Tibial artery (tissue), 4 donors: ENCODE measurements at regions not wholly inside any gene's neighbourhood (a gene's known extent, or its start where the extent isn't known, plus 50 kb on each side); places are given as distances from the start of the nearest gene placed in this dataset.

Source experiments
- DNase-seq, 2 donors: peaks; one replicate each; pipeline ENCODE4 v3.0.0-alpha.2; 2019
- H3K27ac ChIP-seq, 2 donors: fragments of 200-600 bp; sonication (generic) in 1 of 2; 1 replicate in 1 of 2; 2 replicates in 1 of 2; pipeline ENCODE4 v1.5.1; 2018 to 2019; ENCODE audit warnings: mild to moderate bottlenecking in 1 of 2
- H3K27me3 ChIP-seq, 2 donors: fragments of 200-600 bp; sonication (generic) in 1 of 2; one replicate each; pipeline versions ENCODE4 v1.5.1 to v1.6.0; 2016 to 2019
- H3K36me3 ChIP-seq, 3 donors: fragments of 200-600 bp; sonication (generic) in 2 of 3; one replicate each; pipeline ENCODE4 v1.5.1; 2016 to 2019; ENCODE audit warnings: mild to moderate bottlenecking in 2 of 3
- H3K4me1 ChIP-seq, 4 donors: fragments of 200-600 bp; sonication (generic) in 2 of 4; 1 replicate in 3 of 4; 2 replicates in 1 of 4; pipeline ENCODE4 v1.5.1; 2016 to 2019
- H3K4me3 ChIP-seq, 2 donors: fragments of 200-600 bp; sonication (generic) in 1 of 2; 1 replicate in 1 of 2; 2 replicates in 1 of 2; pipeline ENCODE4 v1.5.1; 2018 to 2019; ENCODE audit warnings: mild to moderate bottlenecking in 2 of 2
- H3K9me3 ChIP-seq, 3 donors: fragments of 200-600 bp; sonication (generic) in 1 of 3; one replicate each; pipeline ENCODE4 v1.5.1; 2016 to 2019
- CTCF ChIP-seq, 2 experiments: fragments of 200-600 bp in 1 of 2; fragments of 450-650 bp in 1 of 2; IDR thresholded peaks; one replicate each; pipeline ENCODE4 v1.5.1; 2017 to 2019; ENCODE audit warnings: antibody characterized with exemption in 2 of 2, mild to moderate bottlenecking in 1 of 2, moderate library complexity in 1 of 2
- intact Hi-C: fragments of 100-400 bp; cut with DNase I; formaldehyde crosslinking; loops from one replicate; pipeline ENCODE4 v1.15.0; 2023; ENCODE audit warnings: low total_unique reads

GRCh38 chr11:27968461-27968860, 139.5 kb downstream of the KIF18A start:
- Histone ChIP-seq H3K27me3 (no peaks in the 10 kb centered on the region), H3K9me3 (no peaks in the 10 kb centered on the region), H3K4me1 (no peaks in the 10 kb centered on the region), H3K4me3 (no peak overlapping the region), H3K36me3 (no peaks in the 10 kb centered on the region), H3K27ac (no peak overlapping the region)
- intact Hi-C loops, result no loop called here
- DNase-seq, result no peak
- TF ChIP-seq CTCF (IDR thresholded peaks at IDR 0.05), result no peak

GRCh38 chr11:27965559-27965958, 142.4 kb downstream of the KIF18A start:
- no peak for TF ChIP-seq CTCF (IDR thresholded peaks at IDR 0.05)
- H3K27me3 ChIP-seq, result no peaks in the 10 kb centered on the region
- no peaks in the 10 kb centered on the region for H3K9me3 ChIP-seq
- intact Hi-C loops, result no loop called here
- H3K4me1 ChIP-seq, result no peaks in the 10 kb centered on the region
- no peak overlapping the region for H3K27ac ChIP-seq
- DNase-seq, result no peak
- no peak overlapping the region for H3K4me3 ChIP-seq
- no peaks in the 10 kb centered on the region for H3K36me3 ChIP-seq

GRCh38 chr11:27963370-27963769, 144.6 kb downstream of the KIF18A start:
- Histone ChIP-seq H3K27ac (no peak overlapping the region), H3K36me3 (no peaks in the 10 kb centered on the region), H3K4me3 (no peak overlapping the region), H3K4me1 (no peaks in the 10 kb centered on the region), H3K27me3 (no peaks in the 10 kb centered on the region), H3K9me3 (no peaks in the 10 kb centered on the region)
- no peak for DNase-seq
- TF ChIP-seq CTCF (IDR thresholded peaks at IDR 0.05), result no peak
- intact Hi-C loops, result no loop called here

- Histone ChIP-seq H3K4me3 (no peak overlapping the region), H3K36me3 (no peaks in the 10 kb centered on the region), H3K9me3 (no peaks in the 10 kb centered on the region), H3K27ac (no peak overlapping the region), H3K27me3 (no peaks in the 10 kb centered on the region), H3K4me1 (no peaks in the 10 kb centered on the region)
- no peak for TF ChIP-seq CTCF (IDR thresholded peaks at IDR 0.05)
- intact Hi-C loops, result no loop called here
- no peak for DNase-seq
Measured at GRCh38 chr11:27949951-27950738, 157.8 kb downstream of the KIF18A start.

GRCh38 chr11:27945348-27945747, 162.6 kb downstream of the KIF18A start:
- no peaks in the 10 kb centered on the region for H3K36me3 ChIP-seq
- intact Hi-C loops, result no loop called here
- no peaks in the 10 kb centered on the region for H3K4me1 ChIP-seq
- no peak overlapping the region for H3K4me3 ChIP-seq
- no peak overlapping the region for H3K27ac ChIP-seq
- TF ChIP-seq CTCF (IDR thresholded peaks at IDR 0.05), result no peak
- no peaks in the 10 kb centered on the region for H3K9me3 ChIP-seq
- H3K27me3 ChIP-seq, result no peaks in the 10 kb centered on the region
- no peak for DNase-seq
